HG02588 (cell line): ENCODE measurements at regions not wholly inside any gene's neighbourhood (a gene's known extent, or its start where the extent isn't known, plus 50 kb on each side); places are given as distances from the start of the nearest gene placed in this dataset.

Experiments
- ATAC-seq: cut with Tn5 transposase; IDR thresholded peaks from one replicate; pipeline ENCODE4 v1.9.1; 2021; ENCODE audit warnings: mild to moderate bottlenecking, moderate library complexity; ENCODE audit not compliant: unreplicated experiment

DNA sequence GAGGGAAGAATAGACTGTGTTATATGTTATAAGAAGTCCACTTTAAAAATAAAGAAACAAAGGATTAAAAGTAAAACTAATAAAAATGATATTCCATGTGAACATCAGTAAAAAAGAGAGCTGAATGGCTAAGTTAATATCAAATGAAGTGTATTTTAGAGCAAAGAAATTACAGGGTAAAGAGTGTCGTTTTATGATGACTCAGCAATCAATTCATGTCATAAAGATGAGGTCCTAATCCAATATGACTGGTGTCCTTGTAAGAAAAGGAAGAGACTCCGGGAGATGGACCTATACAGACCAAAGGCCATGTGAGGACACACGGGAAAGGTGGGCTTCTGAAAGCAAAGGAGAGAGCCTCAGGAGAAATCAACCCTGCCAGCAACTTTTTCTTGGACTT, 615.5 kb upstream of the KLHL29 start:
- ATAC-seq, result no peak

DNA sequence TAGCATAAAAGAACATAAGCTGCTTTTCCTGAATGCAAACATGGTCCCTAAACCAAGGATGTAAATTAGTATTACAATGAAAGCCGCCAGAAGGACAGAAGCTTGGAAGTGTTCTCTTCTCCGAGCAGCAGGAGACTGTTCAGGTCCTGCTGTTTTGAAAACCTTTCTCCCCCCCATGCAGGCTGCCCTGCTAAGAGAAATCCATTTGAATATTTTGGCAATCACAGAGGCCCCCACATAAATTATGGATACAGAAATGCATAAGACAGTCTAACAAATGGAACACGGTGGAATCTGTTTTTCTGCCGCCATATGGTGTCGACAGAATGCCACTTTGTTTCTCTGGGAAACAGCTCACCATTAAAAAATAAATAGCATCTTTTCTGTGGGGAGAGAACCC, 600.4 kb upstream of the KLHL29 start:
- ATAC-seq, result no peak

DNA sequence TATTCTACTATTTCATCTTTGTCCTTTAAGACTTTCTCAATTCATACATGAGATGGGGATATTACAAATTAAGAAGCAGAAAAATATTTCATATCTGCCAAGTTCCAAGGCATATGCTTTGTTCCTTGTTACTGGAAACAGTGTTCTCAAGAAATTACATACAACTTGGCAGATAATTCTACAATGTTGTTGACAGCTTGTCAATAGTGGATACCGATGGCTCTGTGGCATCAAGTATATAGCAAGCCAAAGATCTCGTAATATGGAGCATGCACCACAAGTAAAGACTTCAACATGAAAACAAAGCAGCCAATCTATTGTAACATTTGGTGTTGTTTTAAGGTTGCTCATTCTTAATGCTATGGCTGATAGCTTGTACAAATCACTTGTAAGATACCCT, 598.2 kb upstream of the KLHL29 start:
- no peak for ATAC-seq

DNA sequence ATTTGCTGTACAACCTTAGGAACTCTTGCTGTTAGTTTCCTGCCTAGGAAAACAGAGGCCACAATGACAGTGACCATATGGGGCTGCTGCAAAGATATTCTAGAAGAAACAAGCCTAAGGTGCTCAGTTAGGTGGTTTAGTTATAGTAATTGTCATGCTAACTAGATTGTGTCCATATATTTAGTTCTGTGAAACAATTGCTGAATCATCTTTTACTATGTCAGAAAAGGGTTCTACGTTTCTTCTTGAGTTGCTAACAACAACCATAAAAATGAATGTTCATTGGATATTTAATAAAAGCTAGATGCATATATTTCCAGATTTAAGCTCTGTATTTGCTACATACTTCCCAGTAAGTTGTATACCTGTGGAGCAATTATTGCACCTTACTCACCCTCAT, 597.2 kb upstream of the KLHL29 start:
- no peak for ATAC-seq

GRCh38 chr2:22788749-22789327, 596.1 kb upstream of the KLHL29 start:
- ATAC-seq, result no peak

GRCh38 chr2:22795287-22795866, 589.6 kb upstream of the KLHL29 start:
- ATAC-seq, result no peak

DNA sequence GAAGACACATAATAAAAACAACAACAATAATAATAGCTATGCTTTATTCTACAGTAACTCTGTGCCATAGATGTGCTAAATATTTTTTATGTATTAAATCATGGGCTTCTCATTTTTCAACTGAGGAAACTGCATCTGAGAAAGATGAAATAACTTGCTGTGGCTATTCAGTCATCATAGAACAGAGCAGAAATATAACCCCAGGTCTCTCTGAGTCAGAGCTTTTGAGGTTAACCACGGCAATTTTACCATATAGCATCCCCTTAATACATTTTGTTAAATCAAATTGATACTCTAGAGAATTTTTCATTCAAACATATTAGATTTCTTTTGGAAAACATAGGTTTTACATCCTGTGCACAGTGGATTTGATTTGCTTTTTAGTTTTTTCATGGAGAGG, 586.6 kb upstream of the KLHL29 start:
- no peak for ATAC-seq

DNA sequence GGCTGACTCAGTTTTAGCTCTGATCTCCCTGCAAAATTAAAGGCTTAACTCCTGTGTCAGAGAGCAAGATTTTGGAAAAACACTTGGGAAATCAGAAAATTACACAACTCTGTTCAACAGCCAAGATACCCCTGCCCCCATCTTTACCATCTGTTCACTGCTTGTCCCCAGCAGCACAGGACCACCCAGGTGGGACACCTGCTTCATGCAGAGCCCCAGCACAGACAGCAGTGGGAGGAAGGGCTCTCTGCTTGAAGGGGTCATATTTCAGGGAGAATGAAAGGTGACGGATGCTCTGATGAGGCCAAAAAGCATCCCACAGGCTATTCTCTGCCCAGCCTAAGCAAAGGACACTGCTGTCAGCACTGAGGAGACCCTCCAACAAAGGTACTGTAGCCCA, 584.6 kb upstream of the KLHL29 start:
- ATAC-seq, result no peak

- ATAC-seq, result no peak
Measured at GRCh38 chr2:22801071-22801470, 583.9 kb upstream of the KLHL29 start.

- ATAC-seq, result no peak
Measured at GRCh38 chr2:22801970-22802369, 583.0 kb upstream of the KLHL29 start.

- no peak for ATAC-seq
Measured at GRCh38 chr2:22807872-22808271, 577.1 kb upstream of the KLHL29 start.

GRCh38 chr2:22810602-22811001, 574.4 kb upstream of the KLHL29 start:
- no peak for ATAC-seq

DNA sequence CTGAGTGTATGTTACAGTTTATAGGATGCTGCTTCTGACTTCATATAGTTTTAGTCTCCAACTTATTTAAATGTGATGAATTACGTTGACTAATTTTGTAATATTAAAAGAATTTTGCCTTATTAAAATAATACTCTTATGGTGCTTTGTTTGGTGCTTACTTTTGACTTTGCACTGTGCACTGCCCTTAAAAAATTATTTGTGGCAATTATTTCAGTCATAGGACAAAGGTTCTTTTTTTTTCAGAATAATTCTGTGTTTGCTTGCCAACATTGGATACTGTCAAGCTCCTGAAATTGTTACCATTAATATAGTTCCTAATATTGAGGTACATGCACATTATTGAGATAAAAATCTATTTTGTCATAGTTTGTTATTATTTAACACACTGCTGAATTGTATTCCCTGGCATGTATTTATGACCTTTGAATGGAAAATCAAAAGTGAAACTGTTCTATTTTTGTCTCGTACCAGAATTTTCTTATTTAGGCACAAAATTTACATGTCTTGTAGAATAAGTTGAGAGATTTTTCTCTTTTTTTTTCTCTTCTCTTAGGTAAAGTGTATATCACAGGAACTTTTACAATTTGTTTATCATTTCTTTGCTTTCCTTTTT, 572.8 kb upstream of the KLHL29 start:
- ATAC-seq, result no peak

GRCh38 chr2:22817197-22817596, 567.8 kb upstream of the KLHL29 start:
- no peak for ATAC-seq

DNA sequence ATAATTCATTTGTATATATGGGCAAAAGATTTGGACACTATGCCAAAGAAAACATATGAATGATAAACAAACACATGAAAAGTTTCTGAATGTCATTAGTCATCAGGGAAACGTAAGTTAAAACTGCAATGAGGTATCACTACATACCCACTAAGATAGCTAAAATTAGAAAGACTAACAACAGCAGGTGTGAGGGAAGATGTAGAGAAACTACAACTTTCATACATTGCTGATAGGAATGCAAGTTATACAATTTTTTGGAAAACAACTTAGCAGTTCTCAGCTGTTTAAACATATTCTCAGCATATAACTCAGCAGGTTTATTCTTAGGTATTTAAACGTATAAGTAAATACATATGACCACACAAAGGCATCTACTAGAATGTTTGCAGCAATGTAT, 563.5 kb upstream of the KLHL29 start:
- no peak for ATAC-seq

DNA sequence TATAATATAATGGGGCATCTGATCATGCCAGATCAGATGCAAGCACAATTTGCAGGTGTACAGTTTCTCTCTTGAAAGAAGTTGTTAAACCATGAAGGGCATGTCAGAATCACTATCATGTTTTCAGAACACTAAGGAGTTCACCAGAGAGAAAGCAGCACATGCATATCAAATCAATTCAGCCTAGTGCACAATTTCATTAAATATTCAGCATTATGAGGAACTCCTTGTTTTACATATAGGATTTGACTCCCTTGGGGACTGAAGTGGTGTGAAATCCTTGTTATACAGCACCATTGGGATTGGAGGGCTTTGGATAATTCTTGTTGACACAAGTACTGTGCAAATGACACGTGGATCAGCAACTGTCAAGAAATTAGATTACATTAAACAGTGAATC, 562.1 kb upstream of the KLHL29 start:
- ATAC-seq, result no peak

DNA sequence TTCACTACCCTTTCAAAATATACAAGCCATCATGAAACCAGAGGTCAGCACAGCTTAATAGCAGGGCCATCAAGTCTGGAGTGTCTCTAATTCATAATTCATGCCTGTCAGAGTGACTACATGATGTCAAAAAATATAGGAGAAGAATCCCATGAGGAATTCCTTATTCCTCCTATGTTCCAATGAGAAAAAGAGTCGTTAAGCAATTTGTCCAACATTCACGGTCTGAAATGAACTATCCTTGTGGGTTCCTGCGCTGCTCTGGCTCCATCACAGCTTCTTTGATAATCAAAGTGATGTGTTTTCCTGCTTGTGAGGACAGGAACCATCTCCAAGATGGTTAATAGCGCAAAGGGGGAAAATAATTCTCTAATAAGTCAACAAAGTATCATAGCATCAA, 560.4 kb upstream of the KLHL29 start:
- no peak for ATAC-seq

GRCh38 chr2:22826703-22827102, 558.3 kb upstream of the KLHL29 start:
- no peak for ATAC-seq

DNA sequence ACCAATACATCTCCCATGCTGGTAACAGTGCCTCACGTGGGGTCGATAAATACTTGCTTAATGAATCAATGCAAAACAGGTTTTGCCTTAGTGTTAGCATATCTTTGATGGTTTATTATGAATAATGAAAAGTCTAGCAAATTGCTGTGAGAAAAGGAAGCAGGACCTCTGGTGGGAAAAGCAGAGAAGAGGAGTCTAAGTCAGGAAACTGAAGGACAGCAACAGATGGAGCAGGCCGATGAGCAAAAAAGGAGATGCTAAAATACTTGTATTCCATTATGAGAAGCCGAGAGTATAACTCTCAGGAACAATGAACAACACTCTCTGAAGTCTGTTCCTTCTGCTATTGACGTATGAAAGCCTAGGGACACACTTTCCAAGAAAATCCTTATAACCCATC, 555.2 kb upstream of the KLHL29 start:
- ATAC-seq, result no peak

DNA sequence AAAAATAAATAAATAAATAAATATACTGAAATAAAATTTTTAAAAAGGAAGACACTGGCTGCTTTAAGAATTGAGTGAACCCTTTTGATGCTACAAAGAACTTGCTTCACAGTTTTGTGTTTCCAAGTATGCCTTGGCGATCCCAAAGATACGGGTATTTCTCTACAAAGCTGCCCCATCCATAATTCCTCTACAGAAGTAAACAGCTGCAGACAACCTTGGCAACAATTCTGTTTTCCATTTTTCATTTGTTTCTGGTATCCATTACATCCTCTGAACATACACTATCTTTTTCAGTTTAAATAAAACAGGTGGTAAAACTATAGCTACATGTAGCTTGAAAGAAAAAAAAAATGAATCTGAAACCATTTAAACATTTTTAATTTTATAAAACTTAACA, 552.8 kb upstream of the KLHL29 start:
- ATAC-seq, result no peak

DNA sequence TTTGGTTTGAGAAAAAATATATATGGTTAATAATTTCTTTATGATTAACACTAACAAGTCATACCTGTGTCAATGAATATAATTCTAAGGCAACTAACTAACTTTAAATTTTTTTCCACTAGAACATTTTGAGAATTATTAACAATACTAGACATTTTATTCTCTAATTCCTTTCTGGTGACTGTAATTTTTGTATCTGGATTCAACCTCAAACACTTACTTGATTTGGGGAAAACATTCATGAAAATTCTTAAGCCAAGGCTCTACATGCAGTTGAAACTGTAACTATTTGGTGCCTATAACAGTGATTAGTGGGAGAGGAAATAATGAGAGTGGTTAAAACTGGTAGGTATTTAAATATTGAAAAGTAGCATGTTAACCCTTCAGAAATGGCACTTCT, 546.5 kb upstream of the KLHL29 start:
- ATAC-seq, result no peak

GRCh38 chr2:22842205-22842869, 542.6 kb upstream of the KLHL29 start:
- no peak for ATAC-seq
